ENCODE measurements at regions not wholly inside any gene's neighbourhood (a gene's known extent, or its start where the extent isn't known, plus 50 kb on each side); places are given as distances from the start of the nearest gene placed in this dataset.

DNA sequence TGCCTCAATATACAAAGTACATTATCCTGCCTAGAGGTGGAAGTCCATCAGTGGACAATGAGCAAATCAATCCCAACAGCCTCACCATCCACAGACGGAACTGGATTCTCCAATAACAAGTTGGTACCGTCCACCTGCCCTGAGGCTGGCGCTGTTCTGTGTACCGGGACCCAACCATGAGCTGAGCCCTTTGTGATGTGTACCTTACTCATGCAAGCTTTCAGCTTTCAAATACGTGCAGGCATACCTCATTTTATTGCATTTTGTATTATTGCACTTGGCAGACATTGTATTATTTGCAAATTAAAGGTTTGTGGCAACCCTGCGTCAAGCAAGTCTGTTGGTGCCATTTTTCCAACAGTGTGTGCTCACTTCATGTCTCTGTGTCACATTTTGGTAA is 476.0 kb upstream of the MKI67 start:
- in situ Hi-C loops (cut with MboI; ENCODE audit: low sequenced_read_pairs) = no loop called here

- in situ Hi-C loops (cut with MboI; ENCODE audit: low sequenced_read_pairs) = no loop called here
These were observed 477.8 kb upstream of the MKI67 start for GRCh38 chr10:128604025-128604424.

- in situ Hi-C loops (cut with MboI; ENCODE audit: low sequenced_read_pairs) = no loop called here
These were observed 479.0 kb upstream of the MKI67 start for GRCh38 chr10:128605180-128605579.

GRCh38 chr10:128606055-128606454 is 479.8 kb upstream of the MKI67 start:
- in situ Hi-C loops (cut with MboI; ENCODE audit: low sequenced_read_pairs) = no loop called here

DNA sequence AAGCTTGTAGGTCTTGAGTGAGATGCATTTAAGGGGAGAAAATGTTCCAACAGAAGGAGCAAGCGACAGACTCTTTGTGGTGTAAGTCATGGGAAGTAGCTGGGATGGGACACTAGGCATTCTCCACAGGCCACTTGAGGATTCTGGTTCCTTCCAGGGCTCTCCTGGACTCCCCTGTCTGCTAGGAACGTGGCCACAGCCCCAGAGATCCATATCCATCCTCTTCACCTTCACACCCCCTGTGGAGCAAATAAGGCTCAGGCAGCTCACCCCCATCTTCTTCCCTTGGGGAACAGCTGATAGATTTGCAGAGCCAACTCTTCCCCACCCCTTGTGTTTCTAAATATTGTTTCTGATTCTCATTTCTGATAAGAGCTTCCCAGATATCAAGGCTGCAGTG is 482.6 kb upstream of the MKI67 start:
- in situ Hi-C loops (cut with MboI; ENCODE audit: low sequenced_read_pairs) = no loop called here

DNA sequence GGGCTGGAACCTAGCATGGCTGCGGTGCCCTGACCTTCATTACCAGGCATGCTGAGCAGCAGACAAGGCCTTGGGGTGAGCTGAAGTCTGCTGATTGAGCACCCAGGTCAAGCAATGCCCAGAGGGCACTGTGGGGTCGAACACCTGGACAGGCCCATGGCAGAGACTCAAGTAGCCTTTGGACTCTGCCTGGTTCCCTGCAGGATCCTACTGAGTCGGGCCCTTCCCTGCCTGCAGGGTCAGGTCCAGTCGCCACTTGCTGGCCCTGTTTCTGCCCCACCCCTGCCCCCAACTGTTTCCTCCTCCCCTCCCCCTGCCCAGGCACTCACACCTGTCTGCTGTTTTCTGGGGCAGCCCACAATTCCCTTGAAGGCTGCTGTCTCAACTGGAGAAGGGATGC is 483.2 kb upstream of the MKI67 start:
- in situ Hi-C loops (cut with MboI; ENCODE audit: low sequenced_read_pairs) = no loop called here

DNA sequence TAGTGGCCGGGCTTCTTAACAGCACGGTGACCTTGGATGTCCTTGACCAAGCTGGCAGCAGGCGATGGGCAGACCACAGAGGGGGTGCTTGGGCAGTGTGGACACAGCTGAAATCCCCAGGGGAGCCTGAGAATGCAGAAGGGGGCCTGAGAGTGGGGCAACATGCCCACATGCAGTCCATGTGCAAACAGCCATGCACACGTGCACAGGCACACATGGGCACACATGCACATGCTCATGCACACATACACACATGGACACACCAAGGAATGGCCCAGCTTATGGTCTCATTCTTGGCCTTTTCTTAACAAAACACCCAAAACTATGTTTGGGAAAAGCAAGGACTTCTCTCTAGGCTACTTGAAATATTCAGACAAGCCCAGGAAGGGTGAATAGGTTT is 483.9 kb upstream of the MKI67 start:
- in situ Hi-C loops (cut with MboI; ENCODE audit: low sequenced_read_pairs) = no loop called here

DNA sequence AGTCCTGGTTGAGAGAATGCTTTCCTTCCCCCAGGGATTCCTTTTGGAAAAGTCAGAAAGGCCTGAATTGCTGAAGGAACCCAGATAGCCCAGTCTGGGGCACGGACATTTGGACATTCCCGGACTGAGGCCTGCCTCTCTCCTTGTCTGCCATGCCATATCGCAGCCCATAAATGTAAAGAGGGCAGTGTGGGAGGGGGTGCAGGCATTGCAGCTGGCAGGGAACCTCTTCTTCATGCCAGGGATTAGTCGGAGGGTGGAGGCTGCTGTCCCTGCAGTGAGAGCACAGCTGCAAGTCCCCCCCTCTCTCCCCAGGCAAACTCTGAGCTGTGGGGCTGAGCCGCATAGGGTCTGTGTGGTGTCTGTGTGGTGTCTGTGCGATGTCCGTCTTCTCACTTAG is 486.0 kb upstream of the MKI67 start:
- in situ Hi-C loops (cut with MboI; ENCODE audit: low sequenced_read_pairs) = no loop called here

GRCh38 chr10:128612631-128613030 is 486.4 kb upstream of the MKI67 start:
- in situ Hi-C loops (cut with MboI; ENCODE audit: low sequenced_read_pairs) = no loop called here

- in situ Hi-C loops (cut with MboI; ENCODE audit: low sequenced_read_pairs) = no loop called here
These were observed 487.9 kb upstream of the MKI67 start for GRCh38 chr10:128614016-128614605.

GRCh38 chr10:128614802-128615553 is 488.8 kb upstream of the MKI67 start:
- in situ Hi-C loops (cut with MboI; ENCODE audit: low sequenced_read_pairs) = no loop called here

DNA sequence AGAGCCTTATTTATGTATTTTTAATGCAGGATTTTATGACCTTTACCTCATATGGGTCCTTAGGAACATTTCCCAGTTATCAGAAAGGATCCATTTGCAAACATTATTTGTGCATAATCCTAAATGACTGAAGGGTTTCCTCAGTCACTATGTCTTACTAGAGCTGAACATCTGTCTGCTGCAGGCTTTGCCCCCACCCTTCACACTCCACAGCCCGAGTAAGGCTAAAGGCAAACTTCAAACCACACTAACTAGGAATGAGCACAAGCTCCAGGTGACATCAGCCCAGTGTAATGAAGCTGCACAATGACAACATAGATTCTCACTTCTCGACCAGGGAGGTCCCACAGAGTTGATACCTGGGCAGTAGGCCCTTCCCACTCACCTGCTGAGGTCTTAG is 491.3 kb upstream of the MKI67 start:
- in situ Hi-C loops (cut with MboI; ENCODE audit: low sequenced_read_pairs) = no loop called here

DNA sequence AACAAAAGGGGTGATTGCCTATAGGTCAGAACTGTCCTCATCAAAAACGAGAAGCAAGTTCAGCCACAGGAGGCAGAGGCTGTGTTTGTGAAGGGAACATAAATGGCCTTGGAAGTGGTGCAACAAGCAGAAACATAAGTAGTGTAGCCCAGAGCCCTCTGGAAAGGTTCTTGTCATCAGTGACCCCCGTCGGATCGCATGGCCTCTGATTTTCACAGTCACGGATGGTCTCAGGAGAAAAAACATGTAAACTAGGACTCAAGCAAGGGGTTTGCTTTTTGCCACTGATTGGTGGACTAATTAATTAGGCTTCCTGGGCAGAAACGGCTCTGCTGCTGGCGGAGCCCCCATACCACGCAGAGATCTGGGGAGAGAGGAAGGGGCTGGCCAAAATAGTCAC is 496.5 kb upstream of the MKI67 start:
- in situ Hi-C loops (cut with MboI; ENCODE audit: low sequenced_read_pairs) = no loop called here

DNA sequence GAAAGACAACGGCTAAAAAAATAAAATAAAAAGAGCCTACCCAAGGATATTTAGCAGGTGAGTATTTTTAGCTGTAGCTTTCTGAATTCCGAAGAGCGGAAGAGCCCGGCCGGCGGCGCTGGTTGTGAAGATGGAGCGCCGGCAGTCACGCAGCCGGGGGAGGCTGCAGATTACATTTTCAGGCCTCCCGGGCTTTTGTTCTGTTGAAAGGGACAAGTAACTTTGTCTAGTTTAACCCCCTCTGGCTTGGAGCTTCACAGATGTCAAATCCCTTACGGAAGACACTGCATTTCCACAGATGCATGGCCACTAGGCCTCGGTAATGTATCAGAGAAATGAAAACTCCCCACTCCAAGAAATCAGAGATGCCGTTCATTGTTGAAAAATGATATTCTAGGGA is 497.6 kb upstream of the MKI67 start:
- in situ Hi-C loops (cut with MboI; ENCODE audit: low sequenced_read_pairs) = no loop called here

DNA sequence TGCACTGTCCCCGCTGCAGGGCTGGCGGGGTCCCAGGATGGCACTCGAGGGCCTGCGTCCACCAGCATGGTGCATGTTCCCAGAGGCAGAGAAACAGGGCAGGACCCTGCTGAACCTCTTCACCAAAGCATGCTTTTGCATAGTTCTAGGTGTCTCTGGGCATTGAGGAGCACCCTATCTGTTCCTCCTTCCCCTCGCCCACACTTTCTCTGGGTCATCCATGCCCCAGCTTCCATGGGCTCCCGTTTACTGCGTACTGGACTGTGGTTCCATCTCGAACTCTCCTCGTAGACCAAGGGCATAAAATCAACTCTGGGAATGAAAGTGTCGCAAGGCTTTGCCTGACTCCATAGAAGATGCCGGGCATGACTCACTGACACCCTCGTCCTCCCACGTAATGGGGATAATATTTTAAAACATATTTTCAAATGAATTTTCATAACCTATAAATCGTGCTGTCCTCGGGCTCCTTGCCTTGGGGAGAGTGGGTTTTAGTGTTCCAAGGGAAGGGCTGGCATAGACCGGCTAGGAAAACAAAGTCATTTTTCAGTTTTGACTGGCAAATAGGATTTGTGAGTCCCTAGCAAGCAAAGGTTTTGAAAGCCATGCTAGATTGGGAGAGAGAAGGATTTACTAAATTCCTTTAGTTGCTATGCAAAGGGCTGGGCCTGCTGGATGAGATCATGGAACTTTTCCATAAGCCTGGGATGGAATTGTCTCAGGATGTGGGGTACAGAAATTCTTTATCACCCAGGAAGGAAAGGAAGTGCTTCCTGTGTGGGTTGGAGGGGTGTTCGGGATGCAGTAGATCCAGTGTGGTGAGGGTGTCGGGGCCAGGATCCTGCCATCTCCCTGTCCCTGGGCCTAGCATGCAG is 498.7 kb upstream of the MKI67 start:
- in situ Hi-C loops (cut with MboI; ENCODE audit: low sequenced_read_pairs) = no loop called here

- in situ Hi-C loops (cut with MboI; ENCODE audit: low sequenced_read_pairs) = no loop called here
These were observed 499.7 kb upstream of the MKI67 start for GRCh38 chr10:128625926-128626325.

GRCh38 chr10:128626397-128627000 is 500.3 kb upstream of the MKI67 start:
- in situ Hi-C loops (cut with MboI; ENCODE audit: low sequenced_read_pairs) = no loop called here

DNA sequence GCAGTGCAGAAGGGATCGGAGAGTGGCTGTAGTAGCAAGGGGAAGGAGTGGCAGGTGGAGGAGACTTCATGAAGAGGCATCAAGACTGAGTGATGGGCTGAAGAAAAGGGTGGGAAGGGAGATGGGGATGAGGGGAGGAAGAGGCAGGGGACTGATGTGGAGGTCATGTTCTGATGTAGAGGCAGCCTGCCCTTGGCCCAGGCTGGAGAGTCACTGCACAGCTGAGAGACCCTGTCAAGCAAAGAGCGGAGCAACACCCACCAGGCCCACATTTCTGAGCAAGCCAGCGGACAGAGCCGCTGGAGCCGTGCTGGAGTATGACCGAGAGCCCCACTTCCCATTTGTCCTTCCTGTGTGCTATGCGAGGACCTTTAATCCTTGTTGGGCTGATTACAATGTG is 501.6 kb upstream of the MKI67 start:
- in situ Hi-C loops (cut with MboI; ENCODE audit: low sequenced_read_pairs) = no loop called here

- in situ Hi-C loops (cut with MboI; ENCODE audit: low sequenced_read_pairs) = no loop called here
These were observed 502.0 kb upstream of the MKI67 start for GRCh38 chr10:128628252-128628651.

DNA sequence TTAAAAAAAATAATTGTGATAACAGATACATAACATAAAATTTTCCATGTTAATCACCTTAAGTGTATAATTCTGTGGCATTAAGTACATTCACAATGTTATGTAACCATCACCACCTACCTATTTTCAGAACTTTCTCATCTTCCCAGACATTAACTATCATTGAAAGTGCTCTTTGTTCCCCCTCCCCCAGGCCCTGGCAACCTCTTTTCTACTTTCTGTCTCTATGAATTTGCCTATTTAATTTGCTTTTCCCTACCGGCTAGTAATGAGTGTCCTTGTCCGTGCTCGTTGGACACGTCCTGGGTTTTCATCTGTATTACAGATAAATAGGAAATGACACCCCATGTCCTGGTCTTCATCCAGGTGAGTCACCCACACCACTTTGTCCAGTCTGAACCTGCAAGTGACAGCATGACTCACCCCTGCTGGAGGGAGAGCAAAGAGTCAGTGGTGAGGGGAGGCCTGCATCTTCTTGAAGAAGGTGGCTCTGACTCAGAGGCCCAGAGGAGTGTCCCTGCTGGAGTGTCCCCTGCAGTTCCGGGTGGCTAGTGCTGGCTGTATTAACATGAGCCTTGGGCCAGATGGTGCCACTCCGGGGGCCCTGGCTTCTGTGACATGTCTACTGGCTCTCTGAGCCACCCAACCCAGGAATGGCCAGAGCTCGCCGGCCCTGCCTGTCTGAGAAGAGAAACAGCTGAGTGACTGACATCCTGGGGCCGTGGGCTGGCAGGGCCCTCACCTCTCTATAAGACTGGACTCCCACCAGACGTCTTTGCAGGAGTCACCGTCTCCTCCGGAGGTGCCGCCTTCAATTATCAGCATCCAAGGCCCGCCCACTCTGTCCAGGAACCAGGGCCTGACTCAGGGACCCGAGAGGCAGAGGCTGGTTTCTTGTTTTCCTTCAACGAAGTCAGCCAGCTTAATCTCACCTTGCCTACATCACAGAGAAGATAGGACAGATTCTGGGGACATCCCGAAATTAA is 503.2 kb upstream of the MKI67 start:
- in situ Hi-C loops (cut with MboI; ENCODE audit: low sequenced_read_pairs) = no loop called here
